Osteoblast (primary cell): ENCODE measurements at regions not wholly inside any gene's neighbourhood (a gene's known extent, or its start where the extent isn't known, plus 50 kb on each side); places are given as distances from the start of the nearest gene placed in this dataset. TPM values are rescaled to one million over a fixed set of nuclear protein-coding genes. Genes with fewer than 3 reads are reported as not detected.

Experiments
- DNase-seq: peaks from one replicate; pipeline ENCODE4 v3.0.0; 2011; ENCODE audit warnings: low spot score, mixed read lengths; ENCODE audit not compliant: insufficient read length; ENCODE audit errors: missing footprints
- H2AFZ ChIP-seq: 2 replicates; pipeline ENCODE4 v1.6.0; 2011; ENCODE audit warnings: mild to moderate bottlenecking, low read length
- H3K27ac ChIP-seq: 2 replicates; pipeline ENCODE4 v1.5.1; 2011; ENCODE audit warnings: mild to moderate bottlenecking, low read depth, low read length, moderate library complexity
- H3K27me3 ChIP-seq: 2 replicates; pipeline ENCODE4 v1.6.0; 2012; ENCODE audit warnings: mild to moderate bottlenecking, control low read depth, inconsistent platforms, low read length, moderate library complexity; ENCODE audit not compliant: insufficient read depth
- H3K36me3 ChIP-seq: 2 replicates; pipeline ENCODE4 v1.5.1; 2011; ENCODE audit warnings: mild to moderate bottlenecking, low read length, control low read depth, moderate library complexity; ENCODE audit not compliant: insufficient read depth
- H3K4me1 ChIP-seq: 2 replicates; pipeline ENCODE4 v1.5.1; 2011; ENCODE audit warnings: mild to moderate bottlenecking, low read length, control low read depth, moderate library complexity; ENCODE audit not compliant: insufficient read depth
- H3K4me2 ChIP-seq: 2 replicates; pipeline ENCODE4 v1.6.0; 2011; ENCODE audit warnings: mild to moderate bottlenecking, low read length; ENCODE audit not compliant: insufficient read depth
- H3K4me3 ChIP-seq: fragments of 200-600 bp; sonication (generic); 3 replicates; pipeline ENCODE4 v1.5.1; 2012; ENCODE audit warnings: mild to moderate bottlenecking, low read length, inconsistent platforms; ENCODE audit not compliant: insufficient read depth
- H3K79me2 ChIP-seq: 2 replicates; pipeline ENCODE4 v1.6.0; 2012; ENCODE audit warnings: mild to moderate bottlenecking, low read length, control low read depth, inconsistent platforms; ENCODE audit not compliant: insufficient read depth
- H3K9me3 ChIP-seq: 2 replicates; pipeline ENCODE4 v1.5.1; 2011; ENCODE audit warnings: low read depth, low read length, control low read depth
- H4K20me1 ChIP-seq: 2 replicates; pipeline ENCODE4 v1.6.0; 2012; ENCODE audit warnings: mild to moderate bottlenecking, low read length, control low read depth; ENCODE audit not compliant: insufficient read depth
- small RNA-seq: library from RNA; depleted of rRNA; stranded (forward); fragments of <200 nt; gene quantifications from one replicate; pipeline ENCODE3, GENCODE V24; 2012
- TF ChIP-seq, protein P1 (sequence below): IDR thresholded peaks from 2 replicates; pipeline ENCODE4 v1.5.1; 2011; ENCODE audit warnings: mild to moderate bottlenecking, low read depth, low read length, moderate library complexity; ENCODE audit errors: extremely low read depth

DNA sequence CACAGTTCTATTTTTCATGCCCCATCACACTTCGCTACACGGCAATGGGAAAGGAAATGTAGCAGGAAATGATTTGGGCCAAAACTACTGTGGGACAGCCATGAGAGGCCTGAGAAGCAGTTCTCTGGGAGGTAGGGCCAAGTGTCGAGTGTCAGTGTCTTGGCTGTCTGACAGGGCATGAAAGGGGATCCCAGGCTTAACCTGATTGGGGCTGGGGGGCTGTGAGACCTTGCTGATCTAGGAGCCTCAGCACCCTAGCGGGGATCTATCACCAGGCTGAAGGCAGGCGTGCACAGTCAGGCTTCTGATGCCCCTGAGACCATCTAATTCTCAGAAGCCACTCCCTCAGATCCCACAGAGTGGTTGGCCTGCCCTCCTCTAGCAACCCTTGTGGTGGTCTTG is 58.2 kb upstream of the SLC25A13 start:
- no peak overlapping the region for H3K4me2 ChIP-seq
- no peak for DNase-seq
- no peak overlapping the region for H3K4me3 ChIP-seq
- H3K27ac ChIP-seq: no peak overlapping the region
- H3K36me3 ChIP-seq: no peaks in the 10 kb centered on the region
- no peaks in the 10 kb centered on the region for H3K79me2 ChIP-seq
- H2AFZ ChIP-seq: no peak overlapping the region
- H3K27me3 ChIP-seq: no peaks in the 10 kb centered on the region
- TF ChIP-seq, protein P1, sequence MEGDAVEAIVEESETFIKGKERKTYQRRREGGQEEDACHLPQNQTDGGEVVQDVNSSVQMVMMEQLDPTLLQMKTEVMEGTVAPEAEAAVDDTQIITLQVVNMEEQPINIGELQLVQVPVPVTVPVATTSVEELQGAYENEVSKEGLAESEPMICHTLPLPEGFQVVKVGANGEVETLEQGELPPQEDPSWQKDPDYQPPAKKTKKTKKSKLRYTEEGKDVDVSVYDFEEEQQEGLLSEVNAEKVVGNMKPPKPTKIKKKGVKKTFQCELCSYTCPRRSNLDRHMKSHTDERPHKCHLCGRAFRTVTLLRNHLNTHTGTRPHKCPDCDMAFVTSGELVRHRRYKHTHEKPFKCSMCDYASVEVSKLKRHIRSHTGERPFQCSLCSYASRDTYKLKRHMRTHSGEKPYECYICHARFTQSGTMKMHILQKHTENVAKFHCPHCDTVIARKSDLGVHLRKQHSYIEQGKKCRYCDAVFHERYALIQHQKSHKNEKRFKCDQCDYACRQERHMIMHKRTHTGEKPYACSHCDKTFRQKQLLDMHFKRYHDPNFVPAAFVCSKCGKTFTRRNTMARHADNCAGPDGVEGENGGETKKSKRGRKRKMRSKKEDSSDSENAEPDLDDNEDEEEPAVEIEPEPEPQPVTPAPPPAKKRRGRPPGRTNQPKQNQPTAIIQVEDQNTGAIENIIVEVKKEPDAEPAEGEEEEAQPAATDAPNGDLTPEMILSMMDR: no peak
- no peaks in the 10 kb centered on the region for H3K4me1 ChIP-seq
- H3K9me3 ChIP-seq: no peaks in the 10 kb centered on the region
- no peaks in the 10 kb centered on the region for H4K20me1 ChIP-seq

DNA sequence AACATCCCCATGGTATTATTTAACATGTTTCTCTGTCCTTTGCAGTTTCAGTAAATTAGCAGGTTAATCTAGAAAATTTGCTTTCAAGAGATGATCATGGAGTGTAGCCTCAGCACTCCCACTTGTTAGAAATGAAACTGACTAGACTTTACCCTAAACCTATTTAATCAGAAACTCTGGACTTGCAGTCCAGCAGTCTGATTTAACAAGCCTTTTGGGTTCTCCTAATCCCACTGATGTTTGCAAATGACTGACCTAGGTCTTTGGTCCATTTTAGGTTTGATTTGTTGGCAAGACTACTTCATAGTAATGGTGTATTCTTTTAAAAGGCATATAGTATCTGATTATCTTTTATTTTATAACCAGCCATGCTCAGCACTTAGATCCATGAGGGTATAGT is 55.5 kb upstream of the SLC25A13 start:
- Histone ChIP-seq H3K4me3 (no peak overlapping the region), H3K4me2 (no peak overlapping the region), H3K27me3 (no peaks in the 10 kb centered on the region), H3K27ac (no peak overlapping the region), H3K79me2 (no peaks in the 10 kb centered on the region), H3K9me3 (no peaks in the 10 kb centered on the region), H3K36me3 (no peaks in the 10 kb centered on the region), H3K4me1 (no peaks in the 10 kb centered on the region), H2AFZ (no peak overlapping the region), H4K20me1 (no peaks in the 10 kb centered on the region)
- DNase-seq: no peak
- TF ChIP-seq, protein P1: no peak

Small RNAs in the stretch of these regions (small RNA-seq; reads per million reads assigned to genes)
- not detected for gene RNU7-188P
